NCI-H2196 treated with DMSO at 0.1 percent for 48 hours (cell line): ENCODE measurements at regions not wholly inside any gene's neighbourhood (a gene's known extent, or its start where the extent isn't known, plus 50 kb on each side); places are given as distances from the start of the nearest gene placed in this dataset.

Source experiments
- DNase-seq: peaks from one replicate; lab custom pipeline; 2025; ENCODE audit not compliant: unreplicated experiment; lab: John Stamatoyannopoulos, UW

DNA sequence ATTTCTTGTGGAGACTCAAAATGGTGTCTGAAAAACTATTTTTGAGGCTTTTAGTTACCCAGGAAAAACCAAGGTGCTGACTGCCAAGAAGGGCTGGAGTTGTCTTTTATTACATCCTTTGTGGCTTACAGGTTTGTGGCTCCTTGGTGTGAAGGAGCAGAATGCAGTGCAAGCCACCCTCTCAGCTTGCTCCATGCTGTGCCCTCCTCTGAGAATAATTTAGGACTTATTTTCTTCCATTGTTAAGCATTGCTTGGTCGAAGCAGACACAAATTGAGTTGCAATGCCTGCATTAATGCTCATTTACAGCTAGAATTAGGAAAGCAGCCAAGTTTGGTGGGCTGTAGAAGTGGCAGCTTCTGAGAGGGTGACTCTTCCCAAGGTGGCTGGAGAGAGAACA is 272.2 kb downstream of the KIF4B start:
- DNase-seq: no peak

DNA sequence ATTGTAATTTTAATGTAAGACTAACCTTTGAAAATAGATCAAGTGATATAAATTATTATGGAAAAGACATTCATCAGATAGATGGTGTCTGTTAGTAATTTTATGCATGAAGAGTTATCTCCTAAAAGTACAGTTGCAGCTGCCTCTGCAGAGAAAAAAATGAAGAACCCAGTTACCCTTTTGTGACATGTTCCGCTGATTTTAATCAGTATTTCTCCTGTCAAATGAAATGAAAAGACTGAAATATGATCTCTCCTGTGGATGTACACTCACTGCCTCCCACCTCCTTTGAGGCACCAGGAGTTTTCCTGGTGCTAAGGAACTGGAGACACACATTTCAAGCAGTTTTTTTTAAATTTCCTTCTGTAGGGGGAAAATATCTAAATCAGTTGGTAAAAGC is 277.4 kb downstream of the KIF4B start:
- DNase-seq: no peak

DNA sequence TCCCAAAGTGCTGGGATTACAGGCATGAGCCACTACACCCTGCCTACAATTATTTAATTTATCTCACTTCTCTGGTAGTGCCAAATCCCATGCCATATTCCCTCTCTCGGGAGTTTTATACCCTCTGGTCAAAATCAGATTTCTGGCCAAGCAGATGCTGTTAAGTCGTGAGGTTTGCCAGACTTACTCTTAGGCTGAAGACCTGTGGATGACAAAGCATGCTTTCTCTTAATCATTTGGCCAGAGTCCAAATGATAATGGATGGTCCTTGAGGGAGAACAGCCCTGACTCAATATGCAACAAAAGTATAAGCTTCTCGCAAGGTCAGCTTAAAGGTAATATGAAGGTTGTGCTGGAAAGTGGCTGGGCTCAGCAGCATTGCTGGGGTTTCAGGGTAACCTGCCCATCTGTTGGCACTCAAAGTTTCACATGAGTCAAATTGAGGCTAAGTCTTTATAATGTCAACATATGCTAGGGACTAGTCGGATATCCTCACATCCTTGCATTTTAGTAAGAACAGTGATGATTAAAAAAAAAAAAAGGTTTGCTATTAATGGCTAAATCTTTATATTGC is 280.1 kb downstream of the KIF4B start:
- DNase-seq: no peak

DNA sequence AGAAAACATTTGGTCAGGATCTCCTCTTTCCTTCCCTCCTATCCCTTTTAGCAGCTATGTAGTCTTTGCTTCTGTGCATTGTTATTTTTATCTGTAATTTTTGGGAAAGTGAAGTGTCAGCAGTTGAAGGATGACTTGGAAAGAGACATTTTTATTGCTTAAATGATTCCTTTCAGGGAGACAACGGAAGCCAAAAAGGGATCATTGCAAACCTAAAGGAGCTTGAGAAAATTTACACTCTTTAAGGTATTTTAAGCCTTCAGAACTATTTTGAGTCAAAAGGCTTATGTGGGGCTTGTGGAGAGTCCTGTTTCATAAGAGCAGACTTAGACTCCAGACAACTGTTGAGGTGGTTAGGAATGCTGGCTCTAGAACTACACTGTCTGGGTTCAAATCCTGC is 281.6 kb downstream of the KIF4B start:
- no peak for DNase-seq

DNA sequence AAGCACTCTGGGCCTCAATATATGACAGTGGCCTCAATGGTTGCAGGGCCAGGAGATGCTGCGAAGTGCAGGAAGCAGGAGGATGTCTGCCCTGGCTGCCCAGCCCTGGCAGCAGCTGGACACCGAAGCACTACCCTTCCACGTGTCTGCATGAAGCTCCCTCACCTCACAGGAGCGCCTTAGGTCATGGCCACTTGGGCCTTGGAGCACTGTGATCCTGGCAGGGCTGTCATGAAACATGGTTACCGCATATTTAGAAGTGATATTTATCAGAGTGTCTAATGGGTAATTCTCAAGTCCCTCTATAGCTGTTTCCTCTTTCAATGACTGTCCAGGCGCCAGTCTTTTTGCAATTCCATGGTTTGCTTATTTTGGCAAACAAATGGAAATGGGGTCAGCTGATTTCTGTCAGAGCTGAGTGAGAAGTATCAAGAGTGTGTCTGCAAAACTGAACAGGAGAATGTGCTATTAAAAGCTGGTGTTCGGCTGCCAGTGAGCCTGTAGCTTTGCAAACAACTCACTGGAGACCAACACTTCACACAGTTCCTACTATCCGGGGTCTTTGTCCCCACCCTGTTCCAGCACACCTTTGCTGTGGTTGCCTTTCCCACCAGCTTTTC is 285.9 kb downstream of the KIF4B start:
- peak; percentile 56 for DNase-seq

DNA sequence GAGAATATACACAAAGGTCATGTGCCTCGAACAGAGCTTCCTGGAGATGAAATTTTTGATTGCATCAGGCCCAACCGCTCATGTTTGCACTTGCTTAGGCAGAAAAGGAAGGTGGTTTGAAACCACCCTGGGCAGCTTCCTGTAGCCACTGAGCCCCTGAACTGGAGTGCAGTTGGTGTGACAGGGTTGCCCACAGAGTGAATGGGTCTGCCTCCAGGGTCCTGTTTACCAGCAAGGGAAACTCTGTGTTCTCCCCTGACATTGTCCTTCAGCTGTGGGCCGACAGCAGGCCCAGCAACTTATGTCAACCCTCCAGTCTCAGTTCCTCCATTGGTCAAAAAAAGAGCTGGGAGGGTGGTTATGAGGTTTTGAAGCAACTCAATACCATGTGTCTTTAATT is 289.6 kb downstream of the KIF4B start:
- DNase-seq: no peak

DNA sequence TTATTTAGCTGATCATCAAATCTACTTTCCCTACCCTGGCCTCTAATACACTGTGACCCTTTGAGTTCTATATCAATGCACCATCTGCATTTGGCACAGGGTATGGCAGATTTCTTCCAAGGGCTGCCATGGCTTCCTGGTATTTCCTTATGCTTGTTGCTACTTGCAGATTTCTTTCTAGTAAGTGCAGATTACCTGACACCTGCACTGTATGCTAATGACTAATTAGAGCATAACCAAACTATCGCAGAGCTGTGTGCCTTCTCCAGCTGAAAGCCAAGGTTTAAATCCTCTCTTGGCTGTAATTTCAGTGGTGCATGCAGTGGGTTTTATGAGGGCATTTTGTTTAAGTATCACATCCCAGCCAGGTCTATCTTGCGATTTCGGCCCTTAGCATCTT is 293.7 kb downstream of the KIF4B start:
- DNase-seq: no peak

DNA sequence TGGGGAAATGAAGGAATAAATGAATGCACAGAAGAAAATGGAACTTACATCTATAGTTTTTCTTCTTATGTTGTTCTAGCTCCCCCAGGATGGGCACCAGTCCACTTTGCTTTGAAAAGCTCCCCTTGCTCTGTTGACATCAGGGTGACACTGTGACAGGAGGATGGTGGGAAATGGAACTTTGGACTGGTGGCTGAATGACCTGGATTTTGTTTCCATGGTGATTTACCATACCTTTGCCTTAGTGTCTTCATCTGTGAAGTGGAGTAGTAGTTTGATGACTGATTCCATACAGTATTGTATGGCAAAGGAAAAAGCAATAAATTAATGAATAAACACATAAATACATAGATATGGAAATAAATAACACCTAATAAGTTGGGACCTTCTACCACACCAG is 294.7 kb downstream of the KIF4B start:
- no peak for DNase-seq

DNA sequence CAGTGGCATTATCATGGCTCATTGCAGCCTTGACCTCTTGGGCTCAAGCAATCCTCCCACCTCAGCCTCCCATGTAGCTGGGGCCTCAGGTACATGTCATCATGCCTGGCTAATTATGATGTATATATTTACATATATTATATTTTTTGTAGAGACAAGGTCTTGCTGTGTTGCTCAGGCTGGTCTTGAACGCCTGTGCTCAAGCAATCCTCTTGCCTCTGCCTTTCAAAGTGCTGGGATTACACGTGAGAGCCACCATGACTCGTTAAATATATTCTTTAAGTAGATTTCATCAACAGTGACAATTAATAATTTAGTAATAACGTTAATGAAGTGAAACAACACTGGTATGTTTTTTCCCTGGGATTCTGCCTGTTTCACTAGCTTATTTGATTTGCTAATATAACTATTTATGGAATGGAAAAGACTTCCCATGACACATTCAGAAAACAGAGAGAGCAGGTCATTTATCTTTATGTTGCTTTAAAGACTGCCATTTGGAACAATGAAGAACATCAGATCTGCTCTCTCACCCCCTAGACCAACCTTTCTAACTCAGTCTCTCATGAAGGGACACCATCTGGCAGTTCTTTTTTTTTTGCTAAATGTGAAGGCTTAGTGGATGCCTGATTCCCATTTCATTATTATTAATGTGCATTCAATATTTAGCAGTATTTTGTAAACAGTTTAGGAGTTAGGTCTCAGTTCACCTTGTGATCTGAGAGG is 295.6 kb downstream of the KIF4B start:
- no peak for DNase-seq

DNA sequence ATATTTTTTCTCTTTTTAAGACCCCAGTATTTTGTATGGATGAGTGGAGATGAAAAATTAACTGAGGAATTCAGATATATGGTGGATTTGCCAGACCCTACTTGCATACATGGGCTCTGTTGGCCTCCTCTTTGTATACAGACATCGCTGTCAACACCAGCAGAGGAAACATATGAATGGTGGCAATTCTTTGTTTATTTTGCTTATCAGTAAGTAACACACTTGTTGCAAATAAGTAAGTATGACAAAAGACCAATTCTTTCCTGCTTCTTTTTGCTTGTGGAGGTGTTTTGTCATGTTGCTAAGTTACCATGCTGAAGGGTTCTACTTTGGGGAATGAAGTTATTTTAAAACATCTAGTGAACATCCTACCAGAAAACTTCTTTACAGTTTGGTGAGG is 298.2 kb downstream of the KIF4B start:
- DNase-seq: no peak

DNA sequence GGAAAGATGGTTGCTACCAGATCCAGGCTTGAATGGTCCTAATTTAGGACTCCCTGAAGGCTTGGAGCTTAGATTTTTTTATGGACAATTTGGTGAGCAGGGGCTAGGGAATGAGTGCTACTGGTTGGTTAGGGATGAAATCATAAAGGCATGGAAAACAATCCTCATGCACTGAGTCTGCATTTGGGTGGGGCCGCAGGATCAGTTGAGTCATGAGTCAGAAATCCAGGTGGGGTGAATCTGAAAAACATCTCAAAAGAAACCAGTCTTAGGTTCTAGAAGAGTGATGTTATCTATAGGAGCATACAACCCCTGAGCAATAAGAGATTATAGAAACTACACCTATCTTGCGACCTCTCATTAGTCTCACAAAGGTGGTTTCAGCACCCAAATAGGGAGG is 300.0 kb downstream of the KIF4B start:
- no peak for DNase-seq

DNA sequence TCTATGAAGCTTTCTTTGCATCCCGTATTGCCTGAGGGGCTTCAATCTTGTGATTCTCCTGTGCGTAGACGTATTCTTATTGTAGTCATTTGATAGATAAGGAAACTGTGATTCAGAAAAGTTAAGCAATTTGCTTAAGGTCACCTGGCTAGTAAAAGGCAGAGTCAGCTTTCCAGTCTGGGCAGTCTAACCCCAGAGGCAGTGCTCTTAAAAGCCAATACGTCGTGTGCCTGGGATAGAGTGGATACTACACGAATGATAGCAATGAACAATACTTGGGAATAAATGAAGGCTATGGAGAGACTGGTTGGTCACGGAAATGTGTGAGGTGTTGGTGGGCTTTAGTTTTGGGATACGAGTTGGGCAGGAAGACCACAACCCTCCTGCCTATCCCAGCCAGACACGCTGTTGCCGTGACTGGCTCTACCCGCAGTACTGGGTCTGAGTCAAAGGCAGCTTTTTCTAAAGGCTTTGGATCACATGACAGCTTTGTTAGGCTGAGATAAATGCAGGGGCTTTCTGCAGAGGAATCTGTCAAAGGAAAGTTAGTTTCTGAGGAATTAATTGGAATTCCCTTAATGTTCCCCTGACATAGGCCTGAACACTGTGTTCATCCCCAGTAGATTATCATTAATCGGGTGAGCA is 302.6 kb downstream of the KIF4B start:
- no peak for DNase-seq

DNA sequence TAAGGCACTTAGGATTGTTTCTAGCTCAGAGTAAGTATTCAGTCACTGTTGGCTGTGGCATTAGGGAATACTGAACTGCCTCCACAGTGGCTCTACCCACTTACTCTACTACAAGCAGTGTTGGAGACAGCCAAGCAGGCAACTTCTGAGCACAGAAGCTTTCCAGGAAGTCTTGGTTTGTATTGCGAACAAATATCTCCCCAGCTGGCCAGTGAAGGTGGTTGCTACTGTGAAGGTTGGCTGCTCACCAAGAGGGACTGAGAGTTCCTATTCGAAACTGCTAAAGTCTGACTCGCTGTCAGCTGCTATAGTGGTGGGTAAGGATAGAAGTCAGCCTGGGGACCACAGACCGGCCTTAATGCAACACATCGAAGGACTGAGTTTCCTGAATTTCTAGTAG is 319.1 kb downstream of the KIF4B start:
- no peak for DNase-seq

DNA sequence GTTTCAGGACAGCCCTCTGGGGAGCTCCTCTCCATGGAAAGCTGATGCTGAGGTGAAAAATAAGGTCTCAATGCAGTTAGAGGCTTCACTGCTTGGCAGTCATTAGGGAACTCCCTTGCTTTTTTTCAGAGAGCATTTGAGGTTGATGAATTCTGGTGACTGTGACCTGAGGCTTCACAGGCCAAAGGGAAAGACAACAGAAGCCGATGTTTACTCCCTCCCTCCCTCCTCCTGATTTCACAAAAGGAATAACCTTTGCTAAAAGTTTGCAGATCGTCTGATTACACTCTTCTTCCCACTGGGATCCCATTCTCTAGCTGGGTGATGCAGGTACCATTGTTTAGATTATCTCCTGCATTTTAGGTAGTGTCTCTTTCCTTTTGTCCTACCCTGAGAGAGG is 329.4 kb downstream of the KIF4B start:
- DNase-seq: no peak

DNA sequence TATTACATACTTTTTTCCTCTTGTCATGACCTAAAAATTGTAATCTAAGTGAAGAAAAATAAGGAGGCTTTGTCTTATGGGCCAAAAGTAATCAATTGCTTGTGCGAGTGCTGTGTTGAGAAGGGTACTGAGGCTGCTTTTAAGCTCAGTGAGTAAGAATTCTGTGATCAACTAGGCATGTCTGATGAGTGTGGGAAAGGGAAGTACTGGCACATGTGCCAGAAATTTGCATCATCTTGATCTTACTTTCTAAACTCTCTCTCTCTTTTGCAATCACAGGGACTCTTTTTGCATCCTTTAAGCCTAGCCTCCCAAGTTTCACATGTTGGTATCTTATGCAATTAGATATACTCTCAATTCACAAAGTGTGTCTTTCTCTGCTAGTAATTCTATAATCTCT is 329.9 kb downstream of the KIF4B start:
- DNase-seq: no peak

DNA sequence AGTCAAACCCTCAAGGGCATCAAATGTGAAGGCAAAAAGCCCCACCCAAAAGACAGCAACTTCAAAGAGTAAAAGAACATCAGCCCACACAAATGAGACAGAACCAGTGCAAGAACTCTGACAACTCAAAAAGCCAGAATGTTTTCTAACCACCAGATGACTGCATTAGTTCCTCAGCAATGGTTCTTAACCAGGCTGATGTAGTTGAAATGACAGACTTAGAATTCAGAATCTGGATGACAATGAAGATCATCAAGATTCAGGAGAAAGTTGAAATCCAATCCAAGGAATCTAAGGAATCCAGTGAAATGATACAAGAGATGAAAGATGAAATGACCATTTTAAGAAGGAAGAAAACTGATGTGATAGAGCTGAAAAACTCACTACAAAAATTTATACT is 339.7 kb downstream of the KIF4B start:
- DNase-seq: no peak

DNA sequence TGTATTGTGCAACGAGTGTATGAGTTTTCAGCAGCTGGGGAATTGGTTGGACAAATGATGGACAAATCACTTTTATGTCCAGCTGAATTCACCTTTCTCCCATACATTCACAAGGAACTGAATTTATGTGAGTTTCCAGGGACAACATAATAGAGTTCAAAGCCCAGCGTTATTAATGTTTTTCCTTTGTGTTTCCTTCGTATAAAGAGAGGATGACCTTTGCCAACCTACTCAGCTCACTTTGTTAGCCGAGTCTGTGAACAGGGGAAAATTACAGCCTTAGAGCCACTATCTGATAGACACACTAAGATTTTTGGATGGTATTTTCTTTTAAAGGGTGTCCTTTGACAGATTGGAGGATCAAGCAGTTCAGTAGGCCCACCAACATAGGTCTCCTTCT is 352.5 kb downstream of the KIF4B start:
- DNase-seq: no peak

DNA sequence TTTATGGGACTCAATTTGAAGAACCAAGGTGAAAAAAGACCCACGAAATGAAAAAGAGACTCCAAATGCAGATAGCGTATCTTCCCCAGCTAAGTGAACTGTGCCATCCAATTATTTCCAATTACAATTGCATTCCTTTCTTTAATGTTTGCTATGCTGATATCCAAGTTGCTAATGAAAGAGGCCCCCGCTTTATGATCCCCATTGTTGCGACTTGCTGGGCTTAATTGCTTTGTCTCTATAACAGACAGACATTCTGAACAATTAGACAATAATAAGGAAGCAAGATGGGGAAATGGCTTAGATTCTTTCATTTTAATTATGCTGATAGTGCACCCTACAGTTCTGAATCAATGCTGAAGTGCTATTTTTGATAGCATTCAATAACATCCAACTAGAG is 354.3 kb downstream of the KIF4B start:
- no peak for DNase-seq

DNA sequence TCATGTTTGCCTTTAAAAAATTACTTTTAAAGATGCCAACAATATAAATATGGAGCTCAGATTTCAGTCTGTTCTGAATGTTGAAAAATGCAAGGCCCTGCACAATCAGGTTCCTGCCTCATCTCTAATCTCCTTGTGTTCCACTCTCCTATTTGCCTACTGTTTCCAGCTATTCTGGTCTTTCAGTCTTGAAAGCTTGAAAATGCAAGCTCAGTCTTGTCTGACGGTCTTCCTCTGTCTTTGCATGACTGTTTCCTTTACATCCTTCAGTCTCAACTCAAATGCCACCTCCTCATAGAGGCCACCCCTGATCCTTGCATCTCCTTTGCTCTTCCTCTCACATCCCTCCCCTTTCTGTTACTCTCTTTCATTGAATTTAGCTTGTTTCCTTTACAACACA is 354.9 kb downstream of the KIF4B start:
- no peak for DNase-seq

DNA sequence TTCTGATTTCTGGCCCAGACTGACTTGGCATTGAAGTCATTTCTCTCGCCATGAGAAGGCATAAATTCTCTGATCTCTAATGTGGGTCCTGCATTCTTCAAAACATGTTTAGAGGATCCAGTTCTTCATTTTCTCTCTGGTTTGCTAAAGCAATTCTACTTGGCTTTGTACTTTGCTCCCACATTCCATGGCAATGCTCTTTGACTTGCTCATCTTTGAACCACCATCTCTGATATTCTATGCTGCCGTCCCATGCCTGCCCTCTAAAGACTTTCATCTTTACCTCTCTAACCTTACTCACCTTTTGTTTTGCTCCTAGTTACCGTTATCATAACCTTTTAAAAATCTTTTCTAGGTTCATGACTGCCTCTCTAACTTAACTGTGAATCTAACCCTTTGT is 366.9 kb downstream of the KIF4B start:
- no peak for DNase-seq

DNA sequence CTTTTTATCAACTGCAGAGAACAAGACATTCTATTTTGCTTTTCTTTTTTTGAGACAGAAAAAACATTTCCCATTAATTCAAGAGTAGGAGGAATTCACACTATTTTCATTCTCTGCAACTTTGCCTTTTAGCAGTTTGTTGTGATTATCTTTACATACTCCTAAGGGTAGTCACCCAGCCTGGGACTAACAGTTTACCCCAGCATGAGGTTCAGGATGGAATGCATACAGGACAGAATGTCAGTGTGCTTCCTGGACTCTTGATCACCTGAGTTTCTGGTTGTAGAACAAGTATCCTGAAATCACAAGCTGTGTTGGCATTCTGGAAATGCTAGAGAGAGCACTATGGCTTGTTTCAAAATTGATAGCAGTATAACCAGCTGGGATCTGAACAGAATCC is 368.1 kb downstream of the KIF4B start:
- no peak for DNase-seq

DNA sequence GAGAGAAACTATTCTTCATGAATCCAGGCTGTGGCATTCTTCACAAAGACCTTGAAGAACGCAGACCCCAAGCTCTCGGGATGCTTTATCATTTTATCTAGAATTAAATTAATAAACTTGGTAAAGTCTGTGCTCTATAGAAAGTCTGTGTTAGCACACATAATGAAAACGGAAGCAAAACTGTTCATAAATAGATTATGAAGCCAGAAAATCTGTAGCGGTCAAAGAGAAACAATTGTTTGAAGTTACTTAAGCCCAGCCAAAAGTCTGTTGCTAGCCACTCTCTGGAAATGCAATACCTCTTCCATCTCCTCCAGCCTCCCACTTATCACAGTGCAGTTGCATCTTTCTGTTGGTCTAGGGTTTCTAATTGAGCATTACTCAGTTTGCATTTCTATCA is 375.9 kb downstream of the KIF4B start:
- DNase-seq: no peak
